Mucosa of gallbladder (tissue), 1 donor: ENCODE measurements at regions not wholly inside any gene's neighbourhood (a gene's known extent, or its start where the extent isn't known, plus 50 kb on each side); places are given as distances from the start of the nearest gene placed in this dataset.
"Not testable (repeated sequence)": the region's sequence is repeated elsewhere in the genome, so short reads cannot be mapped to it uniquely, and the experiment has no call there.

Experiments used
- DNase-seq: peaks from one replicate; pipeline ENCODE4 v3.0.0-alpha.2; 2020; ENCODE audit warnings: low spot score
- donor health status: DM: no; HTN: no; CAD: no.

- no peak for DNase-seq
Measured at GRCh38 chr15:29511663-29512062, 242.0 kb upstream of the NSMCE3 start.

- not testable (repeated sequence) for DNase-seq
Measured at GRCh38 chr15:29505535-29505934, 235.9 kb upstream of the NSMCE3 start.

DNA sequence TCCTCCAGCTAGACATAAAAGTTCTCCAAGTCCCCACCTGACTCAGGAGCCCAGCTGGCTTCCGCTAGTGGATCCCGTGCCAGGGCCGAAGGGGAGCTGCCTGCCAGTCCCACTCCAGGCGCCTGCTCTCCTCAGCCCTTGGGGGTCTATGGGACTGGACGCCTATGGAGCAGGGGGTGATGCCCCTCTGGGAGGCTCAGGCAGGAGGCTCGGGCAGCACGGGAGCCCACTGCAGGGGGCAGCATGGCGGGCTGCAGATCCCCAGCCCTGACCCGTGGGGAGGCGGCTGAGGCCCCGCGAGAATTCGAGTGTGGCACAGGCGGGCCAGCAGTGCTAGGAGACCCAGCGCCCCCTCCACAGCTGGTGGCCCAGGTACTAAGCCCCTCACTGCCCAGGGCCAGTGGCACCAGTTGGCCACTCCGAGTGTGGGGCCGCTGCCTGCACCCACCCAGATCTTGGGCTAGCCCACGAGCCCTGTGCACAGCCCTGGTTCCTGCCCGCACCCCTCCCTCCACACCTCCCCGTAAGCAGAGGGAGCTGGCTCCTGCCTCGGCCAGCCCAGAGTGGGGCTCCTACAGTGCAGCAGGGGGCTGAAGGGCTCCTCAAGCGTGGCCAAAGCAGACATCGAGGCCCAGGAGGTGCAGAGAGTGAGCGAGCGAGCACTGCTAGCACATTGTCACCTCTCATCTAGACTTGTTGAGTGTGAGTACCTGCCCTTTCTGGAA lies 221.3 kb upstream of the NSMCE3 start:
- DNase-seq: no peak

DNA sequence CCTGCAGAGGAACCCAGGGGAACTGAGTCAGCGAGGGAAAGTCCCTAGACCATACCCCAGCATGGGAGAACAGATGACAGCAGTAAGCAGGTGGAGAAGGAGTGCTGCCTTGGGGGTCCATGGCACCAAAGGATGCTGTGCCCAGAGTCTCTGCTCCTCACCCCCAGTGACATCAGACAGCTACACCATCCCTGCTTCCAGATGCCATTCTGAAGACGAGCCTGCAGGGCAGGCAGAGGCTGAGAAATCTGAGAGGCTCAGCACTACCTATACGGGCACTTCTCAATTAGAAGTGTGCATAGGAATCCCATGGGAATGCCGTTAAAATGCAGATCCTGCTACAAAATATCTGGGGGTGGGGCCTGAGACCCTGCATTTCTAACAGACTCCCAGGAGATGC lies 211.3 kb upstream of the NSMCE3 start:
- no peak for DNase-seq

DNA sequence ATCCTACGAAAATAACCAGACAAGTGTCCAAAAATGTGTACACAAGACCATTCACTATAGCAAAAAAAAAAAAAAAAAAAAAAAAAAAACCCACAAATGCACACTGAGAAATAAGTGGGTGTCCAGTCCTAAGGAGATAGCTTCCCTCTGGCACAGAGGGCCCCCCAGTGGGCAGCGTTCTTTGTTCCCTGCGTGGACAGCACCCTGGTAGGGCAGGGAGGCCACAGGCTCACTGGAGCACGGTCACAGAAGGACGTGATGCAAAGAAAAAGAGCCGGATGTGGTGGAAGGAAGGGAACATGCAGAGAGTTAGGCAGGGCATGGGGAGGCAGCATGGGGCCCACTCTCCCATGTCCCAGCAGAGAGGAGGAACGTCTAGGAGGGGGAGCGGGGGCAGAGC lies 210.7 kb upstream of the NSMCE3 start:
- DNase-seq: no peak

DNA sequence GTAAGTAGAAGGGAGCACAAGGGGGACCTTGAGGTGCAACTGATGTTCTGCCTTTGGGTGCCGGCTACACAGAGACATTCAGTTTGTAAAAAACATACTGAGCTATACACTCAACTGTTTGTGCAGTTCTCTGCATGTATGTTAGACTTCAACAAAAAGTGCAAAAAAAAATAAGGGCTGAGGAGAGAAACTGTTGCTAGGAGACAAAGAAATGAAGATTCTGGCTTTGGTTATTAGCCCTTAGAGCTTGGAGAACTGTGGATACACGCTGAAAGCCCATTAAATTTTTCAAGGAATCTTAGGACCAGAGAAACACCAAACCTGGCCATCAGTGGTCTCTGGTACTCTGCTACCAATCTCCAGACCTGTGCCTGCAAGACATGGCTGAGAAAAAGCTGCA lies 207.6 kb upstream of the NSMCE3 start:
- no peak for DNase-seq

GRCh38 chr15:29476503-29477080 lies 207.0 kb upstream of the NSMCE3 start:
- DNase-seq: no peak

DNA sequence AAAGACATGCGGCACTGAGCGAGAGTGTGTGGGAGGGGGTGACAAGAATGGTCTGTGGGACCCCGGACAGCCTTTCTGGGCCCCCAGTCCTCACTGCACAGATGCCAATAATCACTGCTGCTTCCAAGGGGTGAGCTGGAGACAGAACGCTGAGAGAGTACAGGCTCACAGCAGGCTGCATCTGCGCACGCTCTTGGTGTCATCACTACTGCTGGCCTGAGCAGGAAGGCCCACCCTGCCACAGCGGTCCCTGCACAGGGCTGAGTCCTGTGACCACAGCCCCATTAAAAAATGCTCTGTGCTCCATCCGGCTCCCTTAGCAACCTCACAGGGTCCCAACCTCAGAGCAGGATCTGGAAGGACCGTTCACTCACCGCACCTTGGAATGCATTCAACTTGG lies 205.5 kb upstream of the NSMCE3 start:
- no peak for DNase-seq

DNA sequence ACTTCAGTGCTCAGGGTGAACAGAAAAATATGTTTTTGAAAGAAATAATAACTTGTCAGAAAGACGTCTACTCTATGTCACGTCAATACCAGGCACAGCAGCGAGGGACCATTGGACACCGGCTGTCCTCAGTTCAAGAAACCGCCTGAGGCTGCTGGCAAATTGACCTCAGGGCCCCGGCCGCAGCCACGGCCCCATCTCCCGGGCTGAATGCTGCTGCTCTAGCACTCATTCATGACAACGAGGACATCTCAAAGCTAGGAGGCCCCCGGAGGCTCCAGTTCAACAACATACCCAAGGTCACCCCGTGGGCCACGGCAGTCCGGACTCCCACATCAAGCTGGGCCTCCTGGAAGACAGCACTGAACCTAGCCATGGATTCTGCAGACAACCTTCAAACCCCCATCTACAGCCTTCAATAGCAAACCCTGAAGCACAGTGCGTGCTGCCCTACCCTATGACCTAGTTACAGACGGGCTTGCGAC lies 204.0 kb upstream of the NSMCE3 start:
- DNase-seq: no peak

GRCh38 chr15:29472901-29473445 lies 203.4 kb upstream of the NSMCE3 start:
- no peak for DNase-seq

- no peak for DNase-seq
Measured at GRCh38 chr15:29471757-29472156, 202.1 kb upstream of the NSMCE3 start.

GRCh38 chr15:29471306-29471705 lies 201.7 kb upstream of the NSMCE3 start:
- no peak for DNase-seq

- peak; percentile 45 for DNase-seq
Measured at GRCh38 chr15:29470794-29471193, 201.2 kb upstream of the NSMCE3 start.

DNA sequence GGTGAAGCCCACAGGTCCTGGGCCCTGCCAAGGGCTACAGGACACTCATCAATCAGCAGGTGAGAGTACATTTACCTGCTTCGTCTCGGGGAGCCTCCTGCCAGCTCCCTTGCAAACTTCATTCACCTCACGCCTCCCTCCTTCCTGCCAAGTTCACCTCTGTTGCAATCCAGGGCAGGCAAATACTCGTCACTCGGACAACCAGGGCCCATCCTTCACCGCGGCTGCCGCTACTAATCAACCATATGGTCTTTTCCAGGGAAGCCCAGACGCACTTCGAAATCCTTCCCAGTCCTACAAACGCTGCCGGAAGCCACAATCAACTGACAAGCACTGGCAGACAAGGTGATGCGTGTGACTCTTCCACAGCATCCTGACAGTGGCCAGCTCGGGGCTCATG lies 200.7 kb upstream of the NSMCE3 start:
- DNase-seq: peak; percentile 18

DNA sequence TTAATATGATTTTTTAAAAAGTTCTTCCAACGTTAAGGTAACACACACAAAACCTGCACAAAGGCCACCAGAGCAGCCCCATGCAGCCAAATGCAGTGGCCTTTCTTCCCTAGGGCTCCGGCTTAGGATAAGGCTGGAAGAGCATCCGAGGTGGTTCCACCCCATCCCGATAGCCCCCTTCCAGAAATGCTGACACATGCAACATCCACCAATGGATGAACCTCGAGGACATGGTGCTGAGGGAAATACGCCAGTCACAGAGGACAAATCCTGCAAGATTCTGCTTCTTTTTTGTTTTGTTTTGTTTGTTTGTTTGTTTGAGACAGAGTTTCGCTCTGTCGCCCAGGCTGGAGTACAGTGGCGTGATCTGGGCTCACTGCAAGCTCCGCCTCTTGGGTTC lies 199.3 kb upstream of the NSMCE3 start:
- DNase-seq: no peak

- no peak for DNase-seq
Measured at GRCh38 chr15:29467091-29467490, 197.5 kb upstream of the NSMCE3 start.

- DNase-seq: no peak
Measured at GRCh38 chr15:29466292-29466691, 196.7 kb upstream of the NSMCE3 start.

DNA sequence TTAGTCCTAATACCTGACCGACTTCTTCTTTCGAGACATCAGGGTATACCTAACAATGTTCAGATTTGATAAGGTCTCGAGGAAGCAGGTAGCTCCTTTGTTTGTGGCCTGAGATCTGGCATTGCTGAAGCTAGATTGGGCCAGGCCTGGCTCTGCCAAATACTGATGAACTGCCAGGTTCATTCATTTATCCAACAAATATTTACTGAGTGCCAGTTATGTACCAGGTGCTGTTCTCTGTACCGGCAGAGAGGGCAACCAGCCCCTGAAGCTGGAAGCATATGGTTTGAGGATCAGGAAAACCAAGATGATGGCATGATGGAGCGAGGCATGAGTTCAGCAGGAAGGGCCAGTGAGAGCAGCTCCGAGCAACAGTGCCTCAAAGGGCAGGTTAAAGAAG lies 196.2 kb upstream of the NSMCE3 start:
- no peak for DNase-seq

- no peak for DNase-seq
Measured at GRCh38 chr15:29465196-29465595, 195.6 kb upstream of the NSMCE3 start.

DNA sequence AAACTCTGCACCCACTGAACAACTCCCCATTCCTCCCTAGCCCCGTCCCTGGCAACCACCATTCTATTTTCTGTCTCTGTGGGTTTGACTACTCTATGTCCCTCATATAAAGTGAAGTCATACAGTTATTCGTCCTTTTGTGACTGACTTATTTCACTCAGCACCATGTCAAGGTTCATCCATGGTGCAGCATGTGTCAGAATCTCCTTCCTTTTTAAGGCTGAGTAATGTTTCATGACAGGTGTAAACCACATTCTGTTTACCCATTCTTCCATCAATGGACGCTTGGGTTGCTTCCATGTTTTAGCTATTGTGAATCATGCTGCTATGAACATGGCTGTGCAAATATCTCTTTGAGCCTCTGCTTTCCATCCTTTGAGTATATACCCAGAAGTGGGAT lies 192.3 kb upstream of the NSMCE3 start:
- no peak for DNase-seq

- DNase-seq: no peak
Measured at GRCh38 chr15:29458361-29458760, 188.7 kb upstream of the NSMCE3 start.

DNA sequence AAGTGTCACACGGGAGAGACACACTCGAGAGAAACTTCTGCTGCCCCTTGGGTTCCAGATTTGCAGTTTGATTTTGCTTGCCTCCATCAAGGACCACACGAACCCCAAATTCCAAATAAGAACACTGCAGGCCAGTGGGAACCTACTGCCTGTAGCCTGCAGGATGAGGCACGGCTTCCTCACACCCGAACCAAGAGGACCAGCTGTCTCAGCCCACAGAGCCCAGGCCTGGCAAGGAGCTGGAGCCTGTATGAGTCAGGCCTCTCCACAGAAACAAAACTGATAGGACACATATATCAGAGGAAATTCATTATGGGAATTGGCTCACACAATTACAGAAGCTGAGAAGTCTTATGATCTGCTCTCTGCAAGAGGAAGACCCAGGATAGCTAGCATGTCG lies 188.1 kb upstream of the NSMCE3 start:
- no peak for DNase-seq

DNA sequence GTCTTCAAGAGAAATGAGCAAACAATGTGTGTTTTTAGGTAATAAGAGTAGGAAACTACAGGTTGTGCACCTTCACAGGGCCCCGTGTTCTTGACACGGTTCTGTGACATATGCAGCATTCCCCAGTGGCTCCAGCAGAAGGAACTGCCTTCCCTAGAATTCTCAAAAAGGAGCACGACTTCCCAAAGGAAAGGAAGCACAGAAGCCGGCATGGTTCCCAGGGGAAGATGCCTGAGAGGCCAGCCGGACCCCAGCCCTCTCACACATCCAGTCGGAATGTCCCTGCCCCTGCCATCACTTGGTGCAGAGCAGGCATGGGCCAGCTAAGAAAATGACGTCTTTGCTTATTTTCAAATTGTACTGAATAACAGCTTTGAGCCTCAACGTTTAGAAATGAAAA lies 187.3 kb upstream of the NSMCE3 start:
- DNase-seq: no peak
